ENCODE measurements at regions not wholly inside any gene's neighbourhood (a gene's known extent, or its start where the extent isn't known, plus 50 kb on each side); places are given as distances from the start of the nearest gene placed in this dataset.

DNA sequence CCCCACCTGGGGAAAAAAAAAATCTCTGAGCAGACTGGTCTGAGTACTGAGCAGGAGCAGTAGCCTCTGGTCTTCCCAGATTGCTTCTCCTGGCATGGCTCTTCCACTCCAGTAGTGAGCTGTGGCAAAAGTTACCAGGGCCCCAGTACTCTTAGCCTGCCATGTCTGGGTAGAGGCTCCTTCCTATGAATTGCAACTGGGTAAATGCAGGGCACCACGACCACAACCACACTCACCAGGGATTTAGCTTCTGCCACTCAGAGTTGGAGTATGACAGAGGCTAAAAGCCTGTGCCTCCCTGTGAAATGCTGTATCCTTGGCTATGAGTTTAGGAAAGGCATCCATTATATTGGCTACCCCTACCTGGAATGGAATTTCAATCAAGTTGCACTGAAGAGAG is 67.9 kb upstream of the CCDC54 start:
- DNase-seq = no peak

DNA sequence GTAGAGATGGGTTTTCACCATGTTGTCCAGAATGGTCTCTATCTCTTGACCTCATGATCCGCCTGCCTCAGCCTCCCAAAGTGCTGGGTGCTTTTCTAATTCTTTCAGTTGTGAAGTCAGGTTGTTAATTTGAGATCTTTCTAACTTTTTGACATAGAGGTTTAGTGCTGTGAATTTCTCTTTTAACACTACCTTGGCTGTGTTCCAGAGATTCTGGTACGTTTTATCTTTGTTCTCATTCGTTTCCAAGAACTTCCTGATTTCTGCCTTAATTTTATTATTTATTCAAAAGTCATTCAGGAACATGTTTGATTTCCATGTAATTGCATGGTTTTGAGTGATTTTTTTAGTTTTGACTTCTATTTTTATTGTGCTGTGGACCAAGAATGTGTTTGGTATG is 63.5 kb upstream of the CCDC54 start:
- no peak for DNase-seq

DNA sequence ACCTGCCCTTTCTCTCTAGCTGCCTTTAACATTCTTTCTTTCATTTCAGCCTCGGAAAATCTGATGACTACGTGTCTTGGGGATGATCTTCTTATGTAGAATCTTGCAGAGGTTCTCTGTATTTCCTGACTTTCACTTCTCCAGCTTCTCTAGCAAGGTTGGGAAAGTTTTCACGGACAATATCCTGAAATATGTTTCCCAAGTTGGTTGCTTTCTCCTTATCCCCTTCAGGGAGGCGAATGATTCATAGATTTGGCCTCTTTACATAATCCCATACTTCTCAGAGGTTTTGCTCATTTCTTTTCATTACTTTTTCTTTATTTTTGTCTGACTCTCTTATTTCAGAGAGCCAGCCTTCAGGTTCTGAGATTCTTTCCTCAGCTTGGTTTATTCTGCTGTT is 62.1 kb upstream of the CCDC54 start:
- DNase-seq = no peak

DNA sequence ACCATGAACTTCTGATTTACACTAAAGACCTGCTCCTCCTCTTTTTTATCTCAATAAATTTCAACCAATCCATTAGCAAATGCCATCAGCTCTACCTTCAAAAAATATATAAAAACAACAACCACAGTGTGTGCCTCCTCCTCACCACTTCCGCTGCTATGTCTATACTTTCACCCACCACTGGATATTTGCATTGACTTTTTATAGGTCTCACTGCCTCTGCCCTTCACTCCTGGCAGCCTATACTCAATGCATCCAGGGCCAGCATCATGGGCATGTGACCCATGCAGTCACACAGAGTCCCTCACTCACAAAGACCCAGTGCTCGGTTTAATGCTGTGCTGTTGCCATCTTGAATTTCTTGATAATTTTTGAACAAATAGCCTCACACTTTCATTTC is 53.5 kb upstream of the CCDC54 start:
- DNase-seq = no peak

DNA sequence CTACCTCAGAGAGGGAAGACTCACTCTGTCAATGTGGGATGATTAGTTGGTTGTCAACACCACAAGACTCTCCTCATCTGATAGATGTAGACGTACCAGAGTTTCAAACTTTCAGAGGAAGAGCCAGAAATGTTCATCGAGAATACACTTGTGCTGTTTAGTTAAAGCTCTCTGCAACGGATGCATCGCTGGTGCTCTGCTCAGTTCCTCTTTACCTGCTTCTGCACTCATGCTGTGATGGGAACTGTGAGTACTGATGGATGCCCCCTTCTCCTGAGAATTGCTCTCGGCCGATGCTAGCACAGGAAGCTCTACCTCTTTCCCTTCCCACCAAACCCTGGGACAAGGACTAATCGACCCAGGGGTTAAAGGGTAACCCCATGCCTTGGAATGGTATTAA is 51.8 kb upstream of the CCDC54 start:
- DNase-seq = no peak

Data from activated CD8-positive, alpha-beta memory T cell treated with anti-CD3 and anti-CD28 coated beads, Interleukin-2, amount 50 U/mL, for 4 hours (primary cell).